GM12878 (cell line): ENCODE measurements at regions not wholly inside any gene's neighbourhood (a gene's known extent, or its start where the extent isn't known, plus 50 kb on each side); places are given as distances from the start of the nearest gene placed in this dataset.
A peak's percentile ranks its signal among the peaks of the same experiment; 100 is the strongest.

Experiments used
- ATAC-seq: fragments of 200-7000 bp; cut with Tn5 transposase; 3 replicates; pipeline ENCODE4 v1.9.1; 2020; ENCODE audit warnings: mild to moderate bottlenecking, moderate library complexity
- BruUV-seq: library from RNA; stranded (reverse); fragments of 400-500 nt; replicated peaks from 2 replicates; lab custom pipeline; 2021; lab: Mats Ljungman, UMichigan
- CTCF ChIA-PET: fragments of 300-600 bp; sonication (Branson Sonifier 250); formaldehyde crosslinking; extraction: SDS; loops from one replicate; lab custom pipeline; 2021; ENCODE audit warnings: inconsistent platforms; lab: Yijun Ruan, JAX
- POLR2A ChIA-PET: fragments of 350-600 bp; formaldehyde crosslinking; extraction: SDS; loops from one replicate; lab custom pipeline; 2021; ENCODE audit warnings: inconsistent platforms; lab: Charles Lee
- RAD21 ChIA-PET: fragments of 300-600 bp; sonication (Branson Sonifier 250); formaldehyde crosslinking; loops from one replicate; lab custom pipeline; 2023; ENCODE audit warnings: antibody characterized with exemption; ENCODE audit not compliant: unreplicated experiment; lab: Charles Lee
- SMC1A ChIA-PET: fragments of 300-600 bp; sonication (Branson Sonifier 250); formaldehyde crosslinking; loops from one replicate; lab custom pipeline; 2023; ENCODE audit not compliant: unreplicated experiment, uncharacterized antibody; lab: Charles Lee
- DNase-seq: peaks from one replicate; pipeline ENCODE4 v3.0.0-alpha.2; 2011; ENCODE audit warnings: low read depth, low spot score
- FAIRE-seq: peaks from 3 replicates; lab custom pipeline; 2011; peaks lifted over from hg19 to GRCh38; lab: Jason Lieb, UNC
- H2AFZ ChIP-seq: 2 replicates; pipeline ENCODE4 v1.6.0; 2011; ENCODE audit warnings: low read depth, low read length, control low read depth; ENCODE audit not compliant: control insufficient read depth
- H3K27ac ChIP-seq: 2 replicates; pipeline ENCODE4 v1.5.1; 2011; ENCODE audit warnings: control low read depth; ENCODE audit not compliant: control insufficient read depth, insufficient read depth
- H3K27me3 ChIP-seq, 2 experiments: replicated peaks in 1 of 2; 2 replicates each; pipeline versions ENCODE4 v1.6.0 to v1.6.1; 2011; ENCODE audit warnings: low read length in 1 of 2; ENCODE audit not compliant: control insufficient read depth in 2 of 2, insufficient read depth in 2 of 2
- H3K36me3 ChIP-seq, 2 experiments: 2 replicates each; pipeline ENCODE4 v1.5.1; 2011; ENCODE audit warnings: low read length in 1 of 2; ENCODE audit not compliant: control insufficient read depth in 2 of 2, insufficient read depth in 2 of 2
- H3K4me1 ChIP-seq: 2 replicates; pipeline ENCODE4 v1.6.1; 2011; ENCODE audit warnings: mild to moderate bottlenecking, low read length, moderate library complexity, mixed read lengths; ENCODE audit not compliant: control insufficient read depth, insufficient read depth
- H3K4me2 ChIP-seq: 2 replicates; pipeline ENCODE4 v1.6.0; 2011; ENCODE audit warnings: control low read depth; ENCODE audit not compliant: control insufficient read depth, insufficient read depth
- H3K4me3 ChIP-seq: fragments of 200-600 bp; sonication (generic); 2 replicates; pipeline ENCODE4 v1.5.1; 2016
- H3K79me2 ChIP-seq: 2 replicates; pipeline ENCODE4 v1.6.0; 2011; ENCODE audit warnings: low read length; ENCODE audit not compliant: control insufficient read depth, insufficient read depth
- H3K9ac ChIP-seq: 2 replicates; pipeline ENCODE4 v1.8.0; 2011; ENCODE audit warnings: low read length, control low read depth, mixed read lengths; ENCODE audit not compliant: control insufficient read depth, insufficient read depth
- H3K9me3 ChIP-seq: replicated peaks from 3 replicates; pipeline ENCODE4 v1.5.1; 2011; ENCODE audit warnings: mild to moderate bottlenecking, low read length; ENCODE audit not compliant: control insufficient read depth, insufficient read depth
- H4K20me1 ChIP-seq: 2 replicates; pipeline ENCODE4 v1.6.0; 2011; ENCODE audit not compliant: control insufficient read depth, insufficient read depth
- JUNB ChIP-seq: IDR thresholded peaks from 2 replicates; pipeline ENCODE4 v1.6.1; 2016; ENCODE audit warnings: antibody characterized with exemption, mild to moderate bottlenecking
- MEF2A ChIP-seq: IDR thresholded peaks from 2 replicates; pipeline ENCODE4 v1.6.1; 2011; ENCODE audit warnings: low read depth, mild to moderate bottlenecking, low read length, moderate library complexity; ENCODE audit not compliant: insufficient read depth
- ZNF384 ChIP-seq: IDR thresholded peaks from 2 replicates; pipeline ENCODE4 v1.6.1; 2012; ENCODE audit warnings: low read depth, mild to moderate bottlenecking, low read length, improper control_type of control experiment, borderline replicate concordance
- WGBS: methylation state at CpG from one replicate; pipeline ENCODE4 v1.1.6; 2016; ENCODE audit warnings: low lambda C conversion rate; ENCODE audit not compliant: insufficient replicate concordance, insufficient coverage; ENCODE audit errors: missing lambda C conversion rate; 5-methylcytosine and 5-hydroxymethylcytosine counted together
- in situ Hi-C: fragments of 300-500 bp; cut with MboI; formaldehyde crosslinking; loops from 9 replicates; pipeline ENCODE4 v1.14.3; 2018; ENCODE audit warnings: mixed read lengths
- intact Hi-C: fragments of 100-400 bp; cut with micrococcal nuclease; formaldehyde crosslinking; loops from one replicate; pipeline ENCODE4 v1.14.2; 2022; ENCODE audit not compliant: unreplicated experiment
- TF ChIP-seq, protein P1 (sequence below): fragments of 450-650 bp; IDR thresholded peaks from 2 replicates; pipeline ENCODE4 v1.6.1; 2016; ENCODE audit warnings: mild to moderate bottlenecking

DNA sequence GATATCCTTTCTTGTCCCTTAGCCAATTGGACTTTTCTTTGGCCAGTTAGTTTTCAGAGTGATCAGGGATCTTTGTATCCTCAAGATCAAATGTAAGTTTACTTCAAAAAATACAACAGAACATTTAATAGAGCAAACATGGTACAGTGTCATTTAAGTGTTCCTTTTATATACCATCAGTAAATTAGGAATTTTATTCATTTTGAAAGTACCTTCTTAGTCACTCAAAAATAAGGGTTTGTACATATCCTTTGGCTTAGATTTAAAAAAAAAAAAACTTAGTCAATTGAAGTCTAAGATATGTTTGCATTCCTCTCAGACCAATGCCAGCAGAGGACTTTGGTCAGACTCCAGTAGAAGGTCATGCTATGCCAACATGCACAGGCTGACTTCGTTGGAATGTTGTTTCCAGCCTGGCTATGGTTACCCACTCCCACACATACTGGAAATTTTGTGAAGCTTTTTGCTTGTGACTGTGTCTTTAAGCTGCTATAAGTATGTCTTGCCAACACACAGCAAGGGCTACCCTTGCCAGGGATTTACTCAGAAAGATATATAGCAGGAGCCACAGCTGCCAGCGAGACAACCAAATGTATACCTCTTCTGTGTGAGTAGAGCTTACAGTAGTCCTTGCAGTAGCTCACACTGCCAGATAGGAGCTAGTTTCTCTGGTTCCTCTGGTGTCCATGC is 81.5 kb upstream of the LRIF1 start:
- FAIRE-seq: no peak

More for the DNA sequence above, 81.5 kb upstream of the LRIF1 start:
- DNase-seq (no peak), ATAC-seq (peak; percentile 72)
- 0 out of 2 replicates have a peak overlapping the region, but pooled peaks have one; percentile 33 for H3K4me2 ChIP-seq
- SMC1A ChIA-PET: interaction anchor here (0.6 to 2.2 kb wide), 11 partner anchors 15 to 176 kb away, joined by 3 to 8 read pairs (median 3); no protein-coding TSS in a partner anchor
- POLR2A ChIA-PET: interaction anchor here (1.0 kb wide), 1 partner anchor 87 kb away, joined by 3 read pairs; no protein-coding TSS in a partner anchor
- H2AFZ ChIP-seq: peak overlapping the region; percentile 69; the same call in 1 of the 2 replicates
- CTCF ChIA-PET: interaction anchor here (1.0 to 4.0 kb wide), 6 partner anchors 10 to 108 kb away, joined by 3 to 31 read pairs (median 5); no protein-coding TSS in a partner anchor
- H3K27ac ChIP-seq: no peak overlapping the region
- no peak overlapping the region for H3K9ac ChIP-seq
- intact Hi-C loops: no loop called here
- RAD21 ChIA-PET: interaction anchor here (0.8 to 2.4 kb wide), 5 partner anchors 14 to 289 kb away, joined by 3 to 9 read pairs (median 3); no protein-coding TSS in a partner anchor
- peaks cover 5% of the 10 kb centered on the region for H3K4me1 ChIP-seq
- H3K9me3 ChIP-seq: no peaks in the 10 kb centered on the region
- in situ Hi-C loops: no loop called here
- whole genome bisulfite sequencing: 0% methylated on average over 2 of the region's 2 CpGs
- TF ChIP-seq ZNF384 (peak; percentile 11; the same call in 1 of the 2 replicates), MEF2A (0 out of 2 replicates have a peak, but pooled peaks have one; percentile 42), JUNB (peak; percentile 90)
- TF ChIP-seq, protein P1, sequence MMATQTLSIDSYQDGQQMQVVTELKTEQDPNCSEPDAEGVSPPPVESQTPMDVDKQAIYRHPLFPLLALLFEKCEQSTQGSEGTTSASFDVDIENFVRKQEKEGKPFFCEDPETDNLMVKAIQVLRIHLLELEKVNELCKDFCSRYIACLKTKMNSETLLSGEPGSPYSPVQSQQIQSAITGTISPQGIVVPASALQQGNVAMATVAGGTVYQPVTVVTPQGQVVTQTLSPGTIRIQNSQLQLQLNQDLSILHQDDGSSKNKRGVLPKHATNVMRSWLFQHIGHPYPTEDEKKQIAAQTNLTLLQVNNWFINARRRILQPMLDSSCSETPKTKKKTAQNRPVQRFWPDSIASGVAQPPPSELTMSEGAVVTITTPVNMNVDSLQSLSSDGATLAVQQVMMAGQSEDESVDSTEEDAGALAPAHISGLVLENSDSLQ: no peak
- BruUV-seq: no TSS peak
- no peaks in the 10 kb centered on the region for H3K79me2 ChIP-seq
- H3K27me3 ChIP-seq: no peaks in the 10 kb centered on the region
- no peaks in the 10 kb centered on the region for H3K36me3 ChIP-seq
- no peak overlapping the region for H3K4me3 ChIP-seq
- no peaks in the 10 kb centered on the region for H4K20me1 ChIP-seq
